Glomerular endothelial cell (primary cell): ENCODE measurements at regions not wholly inside any gene's neighbourhood (a gene's known extent, or its start where the extent isn't known, plus 50 kb on each side); places are given as distances from the start of the nearest gene placed in this dataset.
"Not testable (repeated sequence)": the region's sequence is repeated elsewhere in the genome, so short reads cannot be mapped to it uniquely, and the experiment has no call there.

Experiments used
- DNase-seq: peaks from one replicate; pipeline ENCODE4 v3.0.0-alpha.2; 2011; ENCODE audit warnings: low read depth, low spot score; ENCODE audit errors: extremely low read depth

DNA sequence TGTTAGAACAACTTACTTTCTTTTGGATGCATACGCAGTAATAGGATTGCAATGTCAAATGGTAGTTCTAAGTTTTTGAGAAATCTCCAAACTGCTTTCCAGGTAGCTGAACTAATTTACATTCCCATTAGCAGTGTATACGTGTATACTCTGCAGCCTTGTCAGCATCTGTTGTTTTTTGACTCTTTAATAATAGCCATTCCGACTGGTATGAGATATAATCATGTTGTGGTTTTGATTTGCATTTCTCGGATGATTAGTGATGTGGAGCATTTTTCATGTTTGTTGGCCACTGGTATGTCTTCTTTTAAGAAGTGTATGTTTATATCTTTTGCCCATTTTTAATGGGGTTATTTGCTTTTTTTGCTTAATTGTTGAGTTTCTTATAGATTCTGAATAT lies 76.9 kb upstream of the HNRNPA1L2 start:
- not testable (repeated sequence) for DNase-seq

DNA sequence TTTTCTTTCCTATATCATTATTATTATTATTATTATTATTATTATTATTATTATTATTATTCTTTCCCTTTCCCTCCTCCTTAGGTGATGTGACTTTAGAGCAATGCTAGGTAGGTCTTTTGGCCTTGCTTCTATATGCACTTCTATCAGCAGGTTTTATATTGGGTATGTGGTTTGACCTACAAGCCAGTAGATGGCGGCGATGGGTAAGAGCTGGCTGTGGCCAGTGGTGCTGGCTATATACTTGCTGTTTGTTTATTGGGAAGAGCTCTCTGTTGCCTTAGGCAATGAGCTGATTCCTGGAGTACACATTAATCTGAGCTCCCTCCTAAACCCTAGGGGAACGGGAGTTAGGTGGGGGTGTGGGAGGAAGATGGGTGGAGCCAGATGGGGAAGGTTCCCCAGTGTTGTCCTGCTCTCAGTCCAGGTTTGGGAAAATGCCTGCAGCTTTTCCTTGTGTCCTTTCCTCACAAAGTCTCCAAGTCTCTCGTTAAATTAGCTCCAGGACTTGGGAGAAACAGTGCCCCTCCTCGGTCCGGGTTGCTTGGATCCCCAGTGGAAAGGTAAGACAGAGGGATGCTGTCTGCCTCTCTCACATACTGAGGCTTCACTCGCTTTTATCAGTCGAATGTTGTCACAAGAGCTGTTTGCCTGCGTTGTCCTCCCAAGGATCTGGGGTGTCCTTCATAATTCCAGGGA lies 72.2 kb upstream of the HNRNPA1L2 start:
- DNase-seq = peak; percentile 4

DNA sequence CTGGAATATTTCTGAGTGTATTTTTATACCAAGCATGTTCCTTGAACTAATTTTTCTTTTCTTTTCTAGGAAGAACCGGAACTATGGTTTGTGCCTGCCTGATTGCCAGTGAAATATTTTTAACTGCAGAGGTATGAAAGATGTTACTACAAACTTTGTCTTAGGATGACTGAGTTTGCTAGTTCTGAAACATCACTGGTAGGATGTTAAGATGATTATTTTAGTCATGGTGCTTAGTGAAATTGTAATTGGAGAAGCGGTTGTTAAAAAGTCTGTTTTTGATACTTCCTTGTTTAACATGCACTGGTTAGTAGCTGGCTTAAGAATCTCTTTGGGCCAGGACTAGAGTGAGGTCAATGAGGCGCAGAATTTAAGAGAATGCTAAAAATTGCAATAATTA lies 71.1 kb upstream of the HNRNPA1L2 start:
- not testable (repeated sequence) for DNase-seq

DNA sequence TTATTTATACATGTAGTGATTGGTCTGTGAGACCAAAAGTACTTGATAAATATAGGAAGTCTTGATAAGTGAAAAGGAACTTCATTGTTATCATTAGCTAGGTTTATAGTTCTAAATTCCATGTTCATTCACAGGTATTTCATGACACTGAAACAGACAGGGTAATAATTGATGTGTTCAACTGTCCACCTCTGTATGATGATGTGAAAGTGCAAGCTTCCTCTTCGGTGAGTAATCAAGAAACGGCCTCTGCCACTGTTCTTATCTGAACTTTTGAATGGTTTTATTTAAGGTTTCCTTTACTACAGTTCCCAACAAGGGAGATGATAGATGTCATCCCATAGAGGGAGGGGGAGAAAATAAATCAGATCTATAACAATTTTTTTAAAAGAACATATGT lies 59.3 kb upstream of the HNRNPA1L2 start:
- DNase-seq = not testable (repeated sequence)
